Testis (tissue), 2 donors: ENCODE measurements at regions not wholly inside any gene's neighbourhood (a gene's known extent, or its start where the extent isn't known, plus 50 kb on each side); places are given as distances from the start of the nearest gene placed in this dataset.

Experiments used
- DNase-seq: peaks from one replicate; pipeline ENCODE4 v3.0.0-alpha.2; 2019
- H3K27ac ChIP-seq, 2 donors: fragments of 200-600 bp; sonication (generic); one replicate each; pipeline ENCODE4 v1.5.1; 2019
- H3K27me3 ChIP-seq: fragments of 200-600 bp; sonication (generic); one replicate; pipeline ENCODE4 v1.5.1; 2019
- H3K36me3 ChIP-seq: fragments of 200-600 bp; sonication (generic); one replicate; pipeline ENCODE4 v1.5.1; 2017; ENCODE audit warnings: low read depth; ENCODE audit errors: missing control alignments
- H3K4me1 ChIP-seq: fragments of 200-600 bp; sonication (generic); one replicate; pipeline ENCODE4 v1.5.1; 2019
- H3K4me3 ChIP-seq, 2 donors: fragments of 200-600 bp; sonication (generic); one replicate each; pipeline ENCODE4 v1.5.1; 2017 to 2019
- H3K9me3 ChIP-seq: fragments of 200-600 bp; sonication (generic); one replicate; pipeline ENCODE4 v1.5.1; 2017
- CTCF ChIP-seq, 3 experiments: fragments of 450-650 bp in 2 of 3; fragments of 200-600 bp in 1 of 3; sonication (generic) in 1 of 3; IDR thresholded peaks; one replicate each; pipeline ENCODE4 v1.5.1; 2016 to 2019; ENCODE audit warnings: antibody characterized with exemption in 3 of 3, mild to moderate bottlenecking in 2 of 3, moderate library complexity in 1 of 3
- POLR2A ChIP-seq: fragments of 450-650 bp; IDR thresholded peaks from one replicate; pipeline ENCODE4 v1.6.1; 2017; ENCODE audit warnings: antibody characterized with exemption, mild to moderate bottlenecking, moderate library complexity
- WGBS, 2 donors: methylation state at CpG; one replicate each; pipeline ENCODE4 v1.1.5; 2018; 5-methylcytosine and 5-hydroxymethylcytosine counted together
- intact Hi-C: fragments of 100-400 bp; cut with DNase I; formaldehyde crosslinking; loops from one replicate; pipeline ENCODE4 v1.15.1; 2023; ENCODE audit warnings: low total_unique reads

- intact Hi-C loops, result no loop called here
- no peak overlapping the region for H3K4me3 ChIP-seq
- H3K4me1 ChIP-seq, result no peaks in the 10 kb centered on the region
- TF ChIP-seq CTCF (IDR thresholded peaks at IDR 0.05), result no peak
- TF ChIP-seq POLR2A, result no peak
- H3K36me3 ChIP-seq, result no peaks in the 10 kb centered on the region
- 40 to 46% methylated on average over 2 of the region's 2 CpGs for WGBS, 2 donors
- H3K27me3 ChIP-seq, result no peaks in the 10 kb centered on the region
- H3K27ac ChIP-seq, result no peak overlapping the region
- H3K9me3 ChIP-seq, result no peaks in the 10 kb centered on the region
- no peak for DNase-seq
Measured at GRCh38 chr6:23350752-23351453, 775.1 kb upstream of the NRSN1 start.

- no peak for TF ChIP-seq POLR2A
- TF ChIP-seq CTCF (IDR thresholded peaks at IDR 0.05), result no peak
- no peaks in the 10 kb centered on the region for H3K27me3 ChIP-seq
- no peak for DNase-seq
Measured at GRCh38 chr6:23354004-23354403, 772.0 kb upstream of the NRSN1 start.

GRCh38 chr6:23357185-23357766 lies 768.7 kb upstream of the NRSN1 start:
- whole genome bisulfite sequencing, 2 donors, result 30 to 36% methylated on average over 2 of the region's 2 CpGs
- Histone ChIP-seq H3K36me3 (no peaks in the 10 kb centered on the region), H3K4me1 (no peaks in the 10 kb centered on the region), H3K9me3 (no peaks in the 10 kb centered on the region), H3K27me3 (no peaks in the 10 kb centered on the region), H3K4me3 (no peak overlapping the region), H3K27ac (no peak overlapping the region)
- TF ChIP-seq CTCF (IDR thresholded peaks at IDR 0.05) (no peak), POLR2A (no peak)
- DNase-seq, result no peak
- intact Hi-C loops, result no loop called here

More at GRCh38 chr6:23354004-23354403, 772.0 kb upstream of the NRSN1 start:
- H3K4me3 ChIP-seq, result no peak overlapping the region
- no peaks in the 10 kb centered on the region for H3K9me3 ChIP-seq
- no peaks in the 10 kb centered on the region for H3K4me1 ChIP-seq
- intact Hi-C loops, result no loop called here
- H3K36me3 ChIP-seq, result no peaks in the 10 kb centered on the region
- H3K27ac ChIP-seq, result no peak overlapping the region

- Histone ChIP-seq H3K36me3 (no peaks in the 10 kb centered on the region), H3K4me3 (no peak overlapping the region), H3K9me3 (no peaks in the 10 kb centered on the region), H3K4me1 (no peaks in the 10 kb centered on the region), H3K27ac (no peak overlapping the region), H3K27me3 (no peaks in the 10 kb centered on the region)
- intact Hi-C loops, result no loop called here
- TF ChIP-seq POLR2A, result no peak
- no peak for TF ChIP-seq CTCF (IDR thresholded peaks at IDR 0.05)
- 87 to 88% methylated on average over 1 of the region's 1 CpG for WGBS, 2 donors
- no peak for DNase-seq
Measured at GRCh38 chr6:23365732-23366131, 760.3 kb upstream of the NRSN1 start.

- Histone ChIP-seq H3K27me3 (no peaks in the 10 kb centered on the region), H3K27ac (no peak overlapping the region), H3K4me3 (no peak overlapping the region), H3K4me1 (no peaks in the 10 kb centered on the region), H3K36me3 (no peaks in the 10 kb centered on the region), H3K9me3 (no peaks in the 10 kb centered on the region)
- WGBS, 2 donors, result 88 to 100% methylated on average over 1 of the region's 1 CpG
- no peak for DNase-seq
- intact Hi-C loops, result no loop called here
- no peak for TF ChIP-seq POLR2A
- TF ChIP-seq CTCF (IDR thresholded peaks at IDR 0.05), result no peak
Measured at GRCh38 chr6:23367311-23367710, 758.7 kb upstream of the NRSN1 start.
